ENCODE measurements at regions not wholly inside any gene's neighbourhood (a gene's known extent, or its start where the extent isn't known, plus 50 kb on each side); places are given as distances from the start of the nearest gene placed in this dataset.

DNA sequence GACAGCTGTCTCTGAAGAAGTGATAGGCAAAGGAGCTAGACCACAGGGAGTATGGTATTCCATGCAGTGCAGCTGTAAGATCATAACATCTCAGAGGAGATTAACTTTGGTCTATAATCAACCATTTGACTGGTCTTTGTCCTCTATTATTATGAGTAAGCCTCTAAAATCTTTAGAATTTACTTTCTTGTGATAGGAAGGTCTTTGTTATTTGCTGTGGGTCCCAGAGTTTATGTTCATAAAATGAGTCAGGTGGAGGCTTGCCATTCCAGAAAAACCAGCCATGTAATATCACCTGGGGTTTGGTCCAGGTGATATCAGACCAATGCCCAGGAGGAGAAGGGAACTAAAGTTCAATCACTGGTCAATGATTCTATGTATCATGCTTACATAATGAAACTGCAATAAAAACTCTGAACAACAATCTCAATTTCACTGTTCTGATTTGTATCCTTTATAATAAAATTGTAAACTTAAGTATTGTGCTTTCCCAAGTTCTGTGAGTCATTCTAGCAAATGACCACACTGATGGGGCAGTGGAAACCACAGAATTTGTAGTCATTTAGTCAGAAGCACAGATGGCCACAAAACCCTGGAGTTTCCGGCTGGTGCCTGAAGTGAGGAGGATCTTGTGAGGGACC lies 239.6 kb upstream of the TRAM1L1 start:
- Histone ChIP-seq H3K9me3 (ENCODE audit: control insufficient read depth, insufficient read depth, low read length) (no peaks in the 10 kb centered on the region), H3K9ac (ENCODE audit: low read depth, low read length) (no peak overlapping the region), H3K27me3 (ENCODE audit: control insufficient read depth, insufficient read depth, low read length) (no peaks in the 10 kb centered on the region), H3K4me3 (ENCODE audit: low read depth, low read length) (no peak overlapping the region), H3K36me3 (ENCODE audit: control insufficient read depth, insufficient read depth, low read length) (no peaks in the 10 kb centered on the region), H3K27ac (ENCODE audit: low read depth, low read length) (no peak overlapping the region), H3K4me1 (ENCODE audit: control insufficient read depth, insufficient read depth, low read length) (no peaks in the 10 kb centered on the region)

DNA sequence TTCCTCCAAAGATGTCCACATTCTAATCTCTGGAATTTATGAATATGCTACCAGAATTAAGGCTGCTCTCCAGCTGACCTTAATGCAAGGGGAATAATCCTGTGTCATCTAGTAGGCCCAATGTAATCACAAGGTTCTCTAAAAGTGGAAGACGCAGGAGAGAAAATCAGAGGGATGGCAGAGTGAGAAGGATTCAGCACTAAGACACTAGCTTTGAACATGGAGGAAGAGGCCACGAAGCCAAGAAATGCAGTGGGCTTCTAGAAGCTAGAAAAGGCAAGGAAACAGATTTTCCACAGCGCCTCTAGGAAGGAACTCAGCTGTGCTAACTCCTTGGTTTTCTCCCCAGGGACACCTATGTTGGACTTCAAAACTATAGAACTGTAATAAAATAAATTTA lies 240.7 kb upstream of the TRAM1L1 start:
- Histone ChIP-seq H3K9me3 (ENCODE audit: control insufficient read depth, insufficient read depth, low read length) (no peaks in the 10 kb centered on the region), H3K4me3 (ENCODE audit: low read depth, low read length) (no peak overlapping the region), H3K9ac (ENCODE audit: low read depth, low read length) (no peak overlapping the region), H3K4me1 (ENCODE audit: control insufficient read depth, insufficient read depth, low read length) (no peaks in the 10 kb centered on the region), H3K27ac (ENCODE audit: low read depth, low read length) (no peak overlapping the region), H3K27me3 (ENCODE audit: control insufficient read depth, insufficient read depth, low read length) (no peaks in the 10 kb centered on the region), H3K36me3 (ENCODE audit: control insufficient read depth, insufficient read depth, low read length) (no peaks in the 10 kb centered on the region)

DNA sequence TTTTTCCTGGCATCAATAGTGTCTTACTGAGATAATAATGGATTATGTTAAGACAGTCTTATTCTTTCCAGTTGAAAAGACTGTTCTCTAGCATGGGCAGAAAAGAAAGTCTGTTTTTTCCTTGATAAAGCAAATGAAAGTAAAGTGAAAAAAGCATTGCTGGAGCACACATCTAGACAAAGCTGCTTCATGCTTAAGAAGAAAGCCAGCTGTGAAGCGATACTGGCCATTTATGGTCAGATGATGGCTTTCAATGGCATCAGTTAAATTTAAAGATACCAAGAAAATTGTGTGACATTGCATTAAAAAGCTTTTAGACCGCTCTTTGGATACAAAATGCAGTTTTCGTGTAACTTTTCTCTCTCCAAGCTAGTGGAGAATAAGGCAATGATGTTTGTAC lies 242.1 kb upstream of the TRAM1L1 start:
- Histone ChIP-seq H3K9me3 (ENCODE audit: control insufficient read depth, insufficient read depth, low read length) (no peaks in the 10 kb centered on the region), H3K9ac (ENCODE audit: low read depth, low read length) (no peak overlapping the region), H3K27ac (ENCODE audit: low read depth, low read length) (no peak overlapping the region), H3K27me3 (ENCODE audit: control insufficient read depth, insufficient read depth, low read length) (no peaks in the 10 kb centered on the region), H3K4me3 (ENCODE audit: low read depth, low read length) (no peak overlapping the region), H3K4me1 (ENCODE audit: control insufficient read depth, insufficient read depth, low read length) (no peaks in the 10 kb centered on the region), H3K36me3 (ENCODE audit: control insufficient read depth, insufficient read depth, low read length) (no peaks in the 10 kb centered on the region)

DNA sequence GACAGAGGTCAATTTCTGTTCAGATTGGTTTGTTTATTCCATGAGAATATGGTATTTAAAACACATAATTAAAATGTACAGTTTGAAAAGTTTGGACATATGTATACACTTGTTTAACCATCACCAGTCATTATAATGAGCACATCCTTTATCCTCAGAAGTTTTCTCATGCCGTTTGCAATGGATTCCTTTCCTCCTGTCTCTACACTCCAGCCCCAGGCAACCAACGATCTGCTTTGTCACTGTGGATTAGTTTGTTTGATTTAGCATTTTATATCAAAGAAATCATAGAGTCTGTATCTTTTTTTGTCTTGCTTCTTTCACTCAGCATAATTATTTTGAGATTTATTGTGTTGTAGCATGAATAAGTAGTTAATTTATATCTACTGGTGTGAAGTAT lies 243.0 kb upstream of the TRAM1L1 start:
- H3K4me1 ChIP-seq (ENCODE audit: control insufficient read depth, insufficient read depth, low read length) = no peaks in the 10 kb centered on the region
- no peaks in the 10 kb centered on the region for H3K9me3 ChIP-seq (ENCODE audit: control insufficient read depth, insufficient read depth, low read length)
- no peak overlapping the region for H3K27ac ChIP-seq (ENCODE audit: low read depth, low read length)
- H3K36me3 ChIP-seq (ENCODE audit: control insufficient read depth, insufficient read depth, low read length) = no peaks in the 10 kb centered on the region
- no peaks in the 10 kb centered on the region for H3K27me3 ChIP-seq (ENCODE audit: control insufficient read depth, insufficient read depth, low read length)
- no peak overlapping the region for H3K4me3 ChIP-seq (ENCODE audit: low read depth, low read length)
- H3K9ac ChIP-seq (ENCODE audit: low read depth, low read length) = no peak overlapping the region

DNA sequence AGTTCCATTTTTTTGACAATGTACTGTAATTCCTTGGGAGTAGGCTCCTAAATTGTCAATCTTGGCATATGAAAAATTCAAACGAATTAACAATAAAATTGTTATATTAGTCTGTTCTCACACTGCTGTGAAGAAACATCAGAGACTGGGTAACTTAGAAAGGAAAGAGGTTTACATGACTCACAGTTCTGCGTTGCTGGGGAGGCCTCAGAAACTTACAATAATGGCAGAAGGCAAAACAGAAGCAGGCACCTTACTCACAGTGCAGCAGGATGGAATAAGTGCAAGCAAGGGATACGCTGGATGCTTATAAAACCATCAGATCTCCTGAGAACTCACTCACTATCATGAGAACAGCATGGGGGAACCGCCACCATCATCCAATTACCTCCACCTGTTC lies 246.4 kb upstream of the TRAM1L1 start:
- Histone ChIP-seq H3K36me3 (ENCODE audit: control insufficient read depth, insufficient read depth, low read length) (no peaks in the 10 kb centered on the region), H3K9me3 (ENCODE audit: control insufficient read depth, insufficient read depth, low read length) (no peaks in the 10 kb centered on the region), H3K9ac (ENCODE audit: low read depth, low read length) (no peak overlapping the region), H3K27ac (ENCODE audit: low read depth, low read length) (no peak overlapping the region), H3K27me3 (ENCODE audit: control insufficient read depth, insufficient read depth, low read length) (no peaks in the 10 kb centered on the region), H3K4me1 (ENCODE audit: control insufficient read depth, insufficient read depth, low read length) (no peaks in the 10 kb centered on the region), H3K4me3 (ENCODE audit: low read depth, low read length) (no peak overlapping the region)

DNA sequence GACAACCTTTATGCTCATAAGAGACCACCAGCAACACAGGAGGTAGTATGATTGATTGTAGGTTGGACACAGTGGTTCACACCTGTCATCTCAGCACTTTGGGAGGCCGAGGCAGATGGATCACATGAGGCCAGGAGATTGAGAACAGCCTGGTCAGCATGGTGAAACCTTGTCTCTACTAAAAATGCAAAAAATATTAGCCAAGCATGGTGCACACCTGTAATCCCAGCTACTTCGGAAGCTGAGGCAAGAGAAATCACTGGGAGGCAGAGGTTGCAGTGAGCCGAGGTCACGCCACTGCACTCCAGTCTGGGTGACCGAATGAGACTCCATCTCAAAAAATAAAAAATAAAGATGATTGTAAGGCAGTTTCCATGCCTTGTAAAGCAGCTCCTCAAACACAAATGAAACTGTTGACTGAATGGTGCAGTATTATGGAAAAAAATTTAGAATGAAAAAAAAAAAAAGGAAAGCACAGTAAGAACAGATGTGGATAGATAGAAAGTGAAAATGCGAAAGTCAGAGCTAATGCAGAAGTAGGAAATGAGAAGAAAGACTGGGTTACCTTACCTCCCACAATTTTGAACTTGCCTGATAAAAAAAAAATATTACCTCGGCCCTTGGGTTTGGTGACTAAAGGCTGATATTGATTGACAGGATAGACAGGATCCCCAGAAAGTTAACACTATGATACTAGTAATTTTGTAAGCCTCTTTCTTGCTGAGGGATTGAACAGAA lies 249.2 kb upstream of the TRAM1L1 start:
- H3K4me3 ChIP-seq (ENCODE audit: low read depth, low read length) = no peak overlapping the region
- no peaks in the 10 kb centered on the region for H3K9me3 ChIP-seq (ENCODE audit: control insufficient read depth, insufficient read depth, low read length)
- H3K4me1 ChIP-seq (ENCODE audit: control insufficient read depth, insufficient read depth, low read length) = no peaks in the 10 kb centered on the region
- H3K36me3 ChIP-seq (ENCODE audit: control insufficient read depth, insufficient read depth, low read length) = no peaks in the 10 kb centered on the region
- no peak overlapping the region for H3K27ac ChIP-seq (ENCODE audit: low read depth, low read length)
- H3K9ac ChIP-seq (ENCODE audit: low read depth, low read length) = no peak overlapping the region
- H3K27me3 ChIP-seq (ENCODE audit: control insufficient read depth, insufficient read depth, low read length) = no peaks in the 10 kb centered on the region

DNA sequence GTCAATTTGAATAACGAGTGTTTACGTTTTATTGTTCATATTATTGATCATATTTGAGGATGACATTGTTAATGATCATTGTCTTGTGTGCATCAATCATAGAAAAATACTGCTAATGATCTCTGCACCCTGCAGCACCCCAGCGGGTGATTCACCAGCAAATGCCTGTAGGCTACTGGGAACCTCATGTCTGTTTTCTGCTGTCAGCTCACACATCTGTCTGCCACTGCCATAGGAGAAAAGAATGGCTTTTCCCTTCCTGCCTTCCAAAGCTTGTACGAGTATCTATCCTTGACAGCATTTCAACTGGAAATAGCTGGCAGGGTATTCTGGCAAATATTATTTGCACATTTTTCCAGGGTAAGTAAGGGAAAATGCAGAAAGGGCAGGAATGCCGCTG lies 272.1 kb upstream of the TRAM1L1 start:
- Histone ChIP-seq H3K27ac (ENCODE audit: low read depth, low read length) (no peak overlapping the region), H3K4me3 (ENCODE audit: low read depth, low read length) (no peak overlapping the region), H3K4me1 (ENCODE audit: control insufficient read depth, insufficient read depth, low read length) (0 out of 2 replicates have a peak, but pooled peaks cover 6% of the 10 kb centered on the region), H3K27me3 (ENCODE audit: control insufficient read depth, insufficient read depth, low read length) (no peaks in the 10 kb centered on the region), H3K9ac (ENCODE audit: low read depth, low read length) (no peak overlapping the region), H3K36me3 (ENCODE audit: control insufficient read depth, insufficient read depth, low read length) (no peaks in the 10 kb centered on the region), H3K9me3 (ENCODE audit: control insufficient read depth, insufficient read depth, low read length) (no peaks in the 10 kb centered on the region)

DNA sequence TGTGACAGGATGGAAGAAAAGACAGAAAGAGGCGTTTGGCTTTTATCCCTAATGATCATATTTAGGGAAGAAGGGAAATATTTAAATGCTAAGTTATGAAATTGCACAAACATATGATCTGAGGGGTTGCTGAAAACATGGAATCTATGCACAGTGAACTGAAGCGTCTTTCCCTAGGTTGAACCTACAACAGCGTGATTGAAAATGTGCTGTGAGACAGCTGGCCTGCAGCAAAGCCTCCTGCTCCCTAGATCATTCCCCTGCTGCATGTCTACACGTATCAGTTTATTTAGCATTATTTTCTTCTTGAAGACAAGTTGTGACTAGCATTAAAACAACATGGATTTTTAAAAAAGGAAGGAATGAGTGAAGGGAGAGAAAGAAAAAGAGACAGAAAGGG lies 272.5 kb upstream of the TRAM1L1 start:
- no peaks in the 10 kb centered on the region for H3K27me3 ChIP-seq (ENCODE audit: control insufficient read depth, insufficient read depth, low read length)
- H3K9me3 ChIP-seq (ENCODE audit: control insufficient read depth, insufficient read depth, low read length) = no peaks in the 10 kb centered on the region
- no peaks in the 10 kb centered on the region for H3K36me3 ChIP-seq (ENCODE audit: control insufficient read depth, insufficient read depth, low read length)
- 0 out of 2 replicates have a peak, but pooled peaks cover 6% of the 10 kb centered on the region for H3K4me1 ChIP-seq (ENCODE audit: control insufficient read depth, insufficient read depth, low read length)
- H3K27ac ChIP-seq (ENCODE audit: low read depth, low read length) = no peak overlapping the region
- H3K4me3 ChIP-seq (ENCODE audit: low read depth, low read length) = no peak overlapping the region
- no peak overlapping the region for H3K9ac ChIP-seq (ENCODE audit: low read depth, low read length)

DNA sequence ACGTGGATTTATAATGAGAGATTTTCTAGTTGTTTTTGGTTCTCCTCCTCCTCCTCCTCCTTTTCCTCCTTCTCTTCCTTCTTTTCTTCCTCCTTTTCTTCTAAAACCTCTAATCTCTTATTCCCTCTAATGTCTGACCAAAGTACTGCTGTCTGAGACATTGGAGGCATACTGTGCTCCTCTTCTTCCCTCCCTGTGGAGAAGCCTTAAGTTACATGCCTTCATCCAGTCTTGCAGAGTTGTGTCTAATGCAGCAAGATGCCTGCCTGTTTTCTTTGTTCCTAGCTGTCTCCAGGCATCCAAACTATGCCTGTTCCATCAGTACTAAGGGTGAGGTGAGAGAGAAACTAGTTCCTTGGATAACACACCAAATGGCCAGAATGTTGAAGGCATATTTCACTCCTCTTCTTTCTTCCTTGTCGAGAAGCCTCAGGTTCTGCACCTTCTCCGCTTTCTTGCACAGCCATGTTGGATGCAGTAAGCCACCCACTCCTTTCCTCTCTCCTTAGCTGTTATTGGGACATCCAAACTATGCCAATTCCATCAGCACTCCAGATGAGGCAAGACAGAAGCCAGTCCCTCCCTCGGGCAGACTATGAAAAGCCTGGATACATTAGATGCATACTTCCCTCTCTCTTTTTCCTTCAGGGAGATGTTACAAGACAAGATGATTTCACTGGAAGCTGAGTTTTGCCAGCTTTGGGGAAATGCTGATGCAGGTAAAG lies 285.7 kb upstream of the TRAM1L1 start:
- Histone ChIP-seq H3K9me3 (ENCODE audit: control insufficient read depth, insufficient read depth, low read length) (no peaks in the 10 kb centered on the region), H3K4me1 (ENCODE audit: control insufficient read depth, insufficient read depth, low read length) (no peaks in the 10 kb centered on the region), H3K36me3 (ENCODE audit: control insufficient read depth, insufficient read depth, low read length) (no peaks in the 10 kb centered on the region), H3K9ac (ENCODE audit: low read depth, low read length) (no peak overlapping the region), H3K4me3 (ENCODE audit: low read depth, low read length) (no peak overlapping the region), H3K27ac (ENCODE audit: low read depth, low read length) (no peak overlapping the region), H3K27me3 (ENCODE audit: control insufficient read depth, insufficient read depth, low read length) (no peaks in the 10 kb centered on the region)

DNA sequence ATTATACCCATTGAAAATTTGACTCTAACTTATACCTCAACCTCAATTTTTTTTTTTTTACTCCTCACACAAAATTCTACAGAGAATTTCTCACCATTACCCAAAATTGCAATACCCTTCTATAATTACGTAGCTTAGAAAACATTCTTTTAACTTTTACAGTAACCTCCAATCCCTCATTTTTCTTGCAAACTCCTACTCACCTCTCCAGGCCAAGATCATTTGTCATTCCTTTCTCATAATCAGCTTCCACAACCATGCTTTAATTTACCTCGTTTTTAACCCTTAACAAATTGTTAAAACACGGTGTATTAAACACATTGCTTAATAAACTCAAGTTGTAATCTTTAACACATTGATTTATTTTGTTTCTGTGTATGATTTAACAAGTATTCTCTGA lies 289.7 kb upstream of the TRAM1L1 start:
- Histone ChIP-seq H3K27me3 (ENCODE audit: control insufficient read depth, insufficient read depth, low read length) (no peaks in the 10 kb centered on the region), H3K4me1 (ENCODE audit: control insufficient read depth, insufficient read depth, low read length) (no peaks in the 10 kb centered on the region), H3K27ac (ENCODE audit: low read depth, low read length) (no peak overlapping the region), H3K36me3 (ENCODE audit: control insufficient read depth, insufficient read depth, low read length) (no peaks in the 10 kb centered on the region), H3K9ac (ENCODE audit: low read depth, low read length) (no peak overlapping the region), H3K4me3 (ENCODE audit: low read depth, low read length) (no peak overlapping the region), H3K9me3 (ENCODE audit: control insufficient read depth, insufficient read depth, low read length) (no peaks in the 10 kb centered on the region)

DNA sequence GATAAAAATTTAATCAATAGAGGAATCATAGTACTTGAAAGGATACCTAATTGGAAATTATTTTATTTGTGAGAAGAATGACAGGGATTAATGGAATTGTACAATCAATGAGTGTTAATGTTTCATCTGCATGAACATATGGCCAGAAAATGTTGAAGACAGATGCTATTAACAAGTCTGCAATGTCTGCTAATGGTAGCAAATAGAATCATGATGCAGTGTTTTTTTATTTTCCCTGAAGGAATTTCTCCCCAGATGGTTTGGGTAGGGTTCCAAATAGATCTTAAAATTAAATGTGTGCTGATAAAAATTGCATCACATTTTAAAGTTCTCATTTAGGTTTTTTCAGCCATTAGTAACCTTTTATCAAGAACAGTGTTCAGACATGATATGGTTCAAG lies 291.3 kb upstream of the TRAM1L1 start:
- no peak overlapping the region for H3K4me3 ChIP-seq (ENCODE audit: low read depth, low read length)
- H3K9me3 ChIP-seq (ENCODE audit: control insufficient read depth, insufficient read depth, low read length) = no peaks in the 10 kb centered on the region
- no peaks in the 10 kb centered on the region for H3K36me3 ChIP-seq (ENCODE audit: control insufficient read depth, insufficient read depth, low read length)
- no peak overlapping the region for H3K27ac ChIP-seq (ENCODE audit: low read depth, low read length)
- H3K9ac ChIP-seq (ENCODE audit: low read depth, low read length) = no peak overlapping the region
- no peaks in the 10 kb centered on the region for H3K27me3 ChIP-seq (ENCODE audit: control insufficient read depth, insufficient read depth, low read length)
- no peaks in the 10 kb centered on the region for H3K4me1 ChIP-seq (ENCODE audit: control insufficient read depth, insufficient read depth, low read length)

Measured in HUES48 (cell line).